ENCODE measurements at regions not wholly inside any gene's neighbourhood (a gene's known extent, or its start where the extent isn't known, plus 50 kb on each side); places are given as distances from the start of the nearest gene placed in this dataset.

DNA sequence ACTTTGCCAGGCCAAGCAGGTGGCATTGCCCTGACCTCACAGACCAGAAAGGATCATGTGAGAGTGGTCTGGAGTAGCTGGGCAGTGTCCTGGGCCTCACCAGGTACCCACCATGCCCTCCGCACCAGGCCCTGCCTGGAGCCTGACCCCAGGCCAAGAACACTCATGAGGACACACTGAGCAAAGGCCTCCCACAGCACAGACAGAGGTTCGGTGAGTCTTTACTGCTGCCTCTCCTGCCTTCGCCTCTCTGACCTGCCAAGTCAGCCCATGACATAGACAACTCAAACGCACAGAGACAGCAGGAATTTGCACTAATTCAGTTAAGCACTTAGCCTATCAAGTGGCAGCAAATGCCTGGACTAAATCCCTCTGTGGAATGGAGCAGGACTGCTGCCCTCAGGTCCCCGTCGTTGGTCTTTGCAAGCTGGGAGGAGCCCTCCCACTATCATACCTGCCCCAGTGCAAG lies 62.5 kb downstream of the RHOB start:
- TF ChIP-seq, protein P1, sequence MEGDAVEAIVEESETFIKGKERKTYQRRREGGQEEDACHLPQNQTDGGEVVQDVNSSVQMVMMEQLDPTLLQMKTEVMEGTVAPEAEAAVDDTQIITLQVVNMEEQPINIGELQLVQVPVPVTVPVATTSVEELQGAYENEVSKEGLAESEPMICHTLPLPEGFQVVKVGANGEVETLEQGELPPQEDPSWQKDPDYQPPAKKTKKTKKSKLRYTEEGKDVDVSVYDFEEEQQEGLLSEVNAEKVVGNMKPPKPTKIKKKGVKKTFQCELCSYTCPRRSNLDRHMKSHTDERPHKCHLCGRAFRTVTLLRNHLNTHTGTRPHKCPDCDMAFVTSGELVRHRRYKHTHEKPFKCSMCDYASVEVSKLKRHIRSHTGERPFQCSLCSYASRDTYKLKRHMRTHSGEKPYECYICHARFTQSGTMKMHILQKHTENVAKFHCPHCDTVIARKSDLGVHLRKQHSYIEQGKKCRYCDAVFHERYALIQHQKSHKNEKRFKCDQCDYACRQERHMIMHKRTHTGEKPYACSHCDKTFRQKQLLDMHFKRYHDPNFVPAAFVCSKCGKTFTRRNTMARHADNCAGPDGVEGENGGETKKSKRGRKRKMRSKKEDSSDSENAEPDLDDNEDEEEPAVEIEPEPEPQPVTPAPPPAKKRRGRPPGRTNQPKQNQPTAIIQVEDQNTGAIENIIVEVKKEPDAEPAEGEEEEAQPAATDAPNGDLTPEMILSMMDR (optimal IDR thresholded peaks at IDR 0.05 in 1 of 3, IDR thresholded peaks at IDR 0.05 in 1 of 3, conservative IDR thresholded peaks at IDR 0.05 in 1 of 3; ENCODE audit: extremely low read depth in 1 of 3, insufficient read depth in 2 of 3, low read length in 3 of 3): no peak
- no peak for TF ChIP-seq EZH2 (IDR thresholded peaks at IDR 0.05; ENCODE audit: low read length)

Measured in keratinocyte (primary cell).